ENCODE measurements at regions not wholly inside any gene's neighbourhood (a gene's known extent, or its start where the extent isn't known, plus 50 kb on each side); places are given as distances from the start of the nearest gene placed in this dataset.
"Not testable (repeated sequence)": the region's sequence is repeated elsewhere in the genome, so short reads cannot be mapped to it uniquely, and the experiment has no call there.

DNA sequence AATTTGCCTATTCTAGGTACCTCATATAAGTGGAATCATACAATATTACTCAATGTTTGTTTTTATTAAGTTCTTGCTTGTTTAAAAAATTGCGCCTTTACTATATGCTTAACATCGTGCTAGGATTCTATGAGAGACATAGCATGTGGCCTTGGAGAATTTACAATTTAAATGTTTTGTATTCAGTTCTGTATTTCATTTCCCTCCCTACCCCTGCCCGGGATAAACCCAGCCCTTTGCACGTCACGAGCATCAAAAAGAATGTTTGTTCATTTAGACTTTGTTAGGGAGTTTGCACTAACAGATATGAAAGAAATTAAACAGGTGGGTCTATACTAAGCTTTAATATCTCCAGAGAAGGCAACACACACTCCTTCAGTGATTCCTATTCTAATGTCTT is 75.7 kb downstream of the C18orf54 start:
- no peak for DNase-seq

DNA sequence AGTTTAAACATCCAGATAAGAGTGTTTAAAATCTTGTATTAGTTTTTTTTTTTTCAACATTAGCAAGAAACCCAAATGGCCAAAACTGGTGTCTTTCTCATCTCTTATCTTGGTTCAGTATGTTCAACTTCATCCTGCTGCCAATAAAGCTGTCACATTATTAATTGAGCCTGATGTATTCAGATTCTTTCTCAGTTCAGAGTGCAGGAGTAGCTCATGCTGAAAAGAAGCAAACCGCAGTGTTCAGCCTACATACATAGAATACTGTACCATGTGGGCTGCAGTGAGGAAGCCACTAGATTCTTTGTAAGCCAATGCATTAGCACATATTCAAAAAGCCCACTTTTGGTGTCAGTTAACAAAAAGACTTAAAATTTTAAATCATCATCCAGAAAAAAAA is 76.2 kb downstream of the C18orf54 start:
- DNase-seq, result no peak

DNA sequence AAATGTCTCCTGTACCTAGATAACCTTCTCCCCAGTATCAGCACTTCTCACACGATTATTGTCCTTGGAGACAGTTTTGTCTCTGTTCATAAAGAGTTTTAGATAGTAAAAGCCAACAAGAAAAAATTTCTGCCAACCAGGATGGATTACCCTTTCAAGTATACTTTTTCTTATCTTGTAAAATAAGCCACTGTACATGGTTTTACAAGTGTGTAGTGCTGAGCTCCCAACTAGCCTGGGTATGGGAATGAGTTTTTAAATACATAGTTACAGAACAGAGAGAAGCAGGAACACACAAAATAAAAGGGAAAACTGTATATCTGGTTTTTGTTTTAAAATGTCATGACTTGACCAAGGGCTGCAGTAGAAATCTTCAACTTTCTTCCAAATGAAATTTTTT is 76.7 kb downstream of the C18orf54 start:
- no peak for DNase-seq

DNA sequence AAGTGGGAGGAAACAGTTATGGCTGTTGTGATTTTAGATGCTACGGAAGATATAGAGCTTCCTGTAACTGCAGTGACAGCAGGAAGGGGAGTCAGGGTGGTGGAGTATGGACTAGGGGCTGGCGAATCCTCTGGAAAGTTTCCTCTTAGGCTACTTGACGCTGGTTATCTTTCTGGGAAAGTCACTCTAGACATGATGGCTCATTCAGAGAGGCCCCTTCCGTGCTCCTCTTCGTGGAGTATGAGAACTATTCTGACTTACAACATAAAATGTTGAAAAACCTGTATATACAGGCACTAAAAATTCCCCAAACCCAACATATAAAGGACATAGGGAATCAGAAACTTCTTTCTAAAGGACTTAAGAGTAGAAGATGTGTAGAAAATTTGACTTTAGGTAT is 78.8 kb downstream of the C18orf54 start:
- DNase-seq, result no peak

DNA sequence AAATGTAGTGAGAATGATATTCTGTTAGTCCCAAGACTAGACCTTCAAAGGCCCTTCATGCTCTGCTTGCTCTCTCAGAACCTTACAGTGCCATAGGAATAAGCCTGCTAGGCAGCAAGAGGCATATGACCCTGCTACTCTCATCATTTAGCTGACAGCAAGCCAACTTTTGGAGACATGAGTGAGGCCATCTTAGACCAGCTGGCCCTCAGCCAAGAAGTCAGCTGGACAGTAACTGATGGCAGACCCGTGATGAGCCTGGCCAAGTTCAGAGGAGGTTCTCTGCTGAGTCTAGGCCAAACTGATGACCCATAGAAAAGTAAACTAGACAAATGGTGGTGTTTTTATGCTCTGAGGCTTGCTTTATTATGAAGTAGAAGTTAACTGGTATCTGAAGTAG is 82.6 kb downstream of the C18orf54 start:
- no peak for DNase-seq

DNA sequence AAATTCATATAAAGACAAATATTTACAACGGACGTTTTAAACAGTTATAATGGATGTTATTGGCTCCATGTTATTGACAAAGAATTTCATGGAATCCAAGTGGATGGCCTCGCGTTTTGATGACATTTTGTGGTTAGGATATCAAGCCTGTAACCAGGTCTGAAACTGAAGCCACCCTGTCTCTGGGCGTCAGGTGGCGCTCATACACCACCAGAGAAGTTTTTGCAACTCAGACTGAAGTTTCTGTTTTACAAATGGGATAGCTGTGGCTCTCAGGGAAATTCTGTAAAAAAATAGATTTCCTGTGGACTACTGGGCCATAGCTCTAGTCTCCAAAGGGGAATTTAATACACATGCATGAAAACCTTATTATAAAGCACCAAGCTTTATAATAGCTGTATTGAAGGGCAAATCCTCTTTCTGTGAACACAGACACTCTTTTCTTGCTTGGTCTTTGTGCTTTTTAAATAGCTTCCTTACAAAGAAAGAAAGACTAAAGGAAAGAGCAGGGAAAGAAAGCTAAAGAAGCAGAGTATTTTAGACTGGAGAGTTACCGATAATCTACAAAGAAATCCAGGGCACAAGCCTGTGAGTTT is 86.7 kb downstream of the C18orf54 start:
- DNase-seq, result peak; percentile 53

DNA sequence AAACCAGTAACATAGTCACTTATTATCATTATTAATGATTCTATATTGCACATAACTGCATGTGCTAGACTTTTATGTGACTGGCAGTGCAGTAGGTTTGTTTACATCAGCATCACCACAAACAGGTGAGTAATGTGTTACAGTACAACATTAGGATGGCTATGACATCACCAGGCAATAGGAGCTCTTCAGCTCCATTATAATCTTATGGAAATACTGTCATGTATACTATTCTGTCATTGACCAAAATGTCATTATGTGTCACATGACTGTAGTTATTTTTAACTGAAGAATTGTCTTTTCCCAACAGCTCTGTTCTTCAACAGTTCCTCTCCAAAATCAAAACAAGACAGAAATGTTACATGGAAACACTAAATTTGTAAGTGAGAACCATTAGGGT is 96.3 kb downstream of the C18orf54 start:
- DNase-seq, result no peak

DNA sequence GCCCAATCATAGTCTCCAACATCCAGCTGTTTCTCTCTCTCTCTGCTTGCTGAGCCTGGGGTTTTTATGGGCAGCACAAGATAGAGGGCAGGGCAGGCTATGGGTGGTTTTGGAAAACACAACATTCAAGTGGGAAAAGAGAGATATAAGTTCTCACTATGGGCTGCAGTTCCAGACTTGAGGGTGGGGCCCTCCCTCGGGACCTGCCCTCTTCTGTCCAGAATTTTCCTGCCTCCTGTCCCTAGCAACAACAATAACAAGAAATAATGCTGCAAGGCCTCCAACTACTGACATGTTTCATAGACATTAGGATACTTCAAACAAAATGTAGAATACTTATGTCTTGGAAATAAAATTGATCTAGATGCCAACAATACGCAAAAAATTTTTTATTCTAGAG is 107.8 kb downstream of the C18orf54 start:
- no peak for DNase-seq

DNA sequence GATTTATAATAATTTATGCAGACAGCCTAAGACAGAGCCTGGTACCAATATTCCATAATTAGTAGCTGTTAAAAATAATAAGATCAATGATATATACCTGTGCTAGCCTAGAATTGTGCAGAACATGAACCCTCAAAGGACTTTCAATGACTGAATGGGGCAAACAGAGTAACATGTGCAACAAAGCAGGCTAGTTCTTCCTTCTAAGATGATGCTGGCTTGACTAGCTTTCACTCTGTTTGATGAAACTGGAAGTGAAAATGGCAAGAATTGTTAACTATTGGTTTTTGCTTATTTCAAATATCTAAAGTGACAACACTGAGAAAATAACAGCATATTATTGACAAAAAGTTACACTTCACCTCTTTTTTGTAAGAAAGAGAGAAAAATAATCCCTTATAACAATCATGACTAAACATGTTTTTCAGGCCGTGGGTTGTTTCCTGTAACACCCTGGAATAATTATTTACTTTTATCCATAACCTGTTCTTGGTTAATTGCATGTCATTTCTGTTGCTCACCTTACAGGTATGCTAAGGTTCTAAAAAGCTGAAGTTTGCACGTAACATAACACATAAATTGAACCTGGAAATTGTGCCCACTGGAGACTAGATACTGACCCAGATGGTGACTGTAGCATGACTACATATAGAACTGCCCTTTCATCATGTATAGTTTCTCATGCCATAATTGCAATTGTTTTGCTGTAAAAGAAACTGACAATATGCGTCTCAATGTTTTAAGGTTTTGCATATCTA is 108.7 kb downstream of the C18orf54 start:
- no peak for DNase-seq

DNA sequence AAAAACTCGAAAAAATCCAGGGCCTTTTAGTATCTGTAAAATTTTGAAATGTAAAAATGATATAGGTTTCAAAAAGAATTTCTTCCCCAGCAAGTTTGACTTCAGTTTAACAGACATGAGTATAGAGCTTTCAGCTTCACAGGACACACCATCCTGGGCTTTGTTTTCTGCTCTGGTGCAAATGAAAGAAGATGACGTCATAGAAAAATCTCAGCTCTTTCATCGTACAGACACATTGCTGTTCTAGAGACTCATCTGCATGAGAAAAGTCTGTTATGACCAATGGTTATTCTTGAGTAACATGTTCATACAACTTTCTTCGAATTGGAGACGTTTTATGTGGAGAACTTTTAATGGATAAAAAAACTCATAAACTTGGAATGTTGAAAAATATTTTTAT is 111.7 kb upstream of the DYNAP start:
- no peak for DNase-seq

DNA sequence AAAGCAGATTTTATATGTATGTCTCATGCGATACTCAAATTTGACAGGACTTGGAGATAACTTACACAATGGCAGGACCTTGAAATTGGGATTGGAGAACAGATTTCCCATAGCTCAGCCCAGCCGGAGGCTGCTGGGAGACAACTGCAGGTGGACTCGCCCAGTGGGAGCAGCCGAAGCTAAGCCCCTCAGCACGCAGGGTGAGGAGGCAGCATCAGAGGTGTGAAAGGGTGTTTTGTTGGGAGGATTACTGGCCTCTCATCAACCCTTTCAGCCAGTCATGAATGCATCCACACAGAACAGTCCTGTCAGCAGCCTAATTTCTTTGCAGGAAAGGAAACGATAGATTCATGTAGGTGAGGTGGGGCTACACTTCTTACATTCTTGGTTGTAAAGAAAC is 110.4 kb upstream of the DYNAP start:
- DNase-seq, result no peak

DNA sequence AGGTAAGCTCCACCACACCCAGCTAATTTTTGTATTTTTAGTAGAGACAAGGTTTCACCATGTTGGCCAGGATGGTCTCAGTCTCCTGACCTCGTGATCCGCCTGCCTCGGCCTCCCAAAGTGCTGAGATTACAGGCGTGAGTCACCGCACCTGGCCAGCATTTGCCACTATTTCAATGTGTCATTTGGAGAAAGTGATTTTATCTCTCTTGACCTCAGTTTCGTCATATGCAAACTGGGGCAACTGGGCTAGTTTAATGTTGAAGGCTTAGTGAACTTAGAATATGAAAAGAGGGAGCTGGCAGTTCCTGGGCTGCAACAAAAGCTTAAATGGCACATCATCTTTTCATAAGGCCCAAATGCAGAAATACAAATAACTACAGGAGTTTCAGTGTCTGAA is 88.6 kb upstream of the DYNAP start:
- not testable (repeated sequence) for DNase-seq

DNA sequence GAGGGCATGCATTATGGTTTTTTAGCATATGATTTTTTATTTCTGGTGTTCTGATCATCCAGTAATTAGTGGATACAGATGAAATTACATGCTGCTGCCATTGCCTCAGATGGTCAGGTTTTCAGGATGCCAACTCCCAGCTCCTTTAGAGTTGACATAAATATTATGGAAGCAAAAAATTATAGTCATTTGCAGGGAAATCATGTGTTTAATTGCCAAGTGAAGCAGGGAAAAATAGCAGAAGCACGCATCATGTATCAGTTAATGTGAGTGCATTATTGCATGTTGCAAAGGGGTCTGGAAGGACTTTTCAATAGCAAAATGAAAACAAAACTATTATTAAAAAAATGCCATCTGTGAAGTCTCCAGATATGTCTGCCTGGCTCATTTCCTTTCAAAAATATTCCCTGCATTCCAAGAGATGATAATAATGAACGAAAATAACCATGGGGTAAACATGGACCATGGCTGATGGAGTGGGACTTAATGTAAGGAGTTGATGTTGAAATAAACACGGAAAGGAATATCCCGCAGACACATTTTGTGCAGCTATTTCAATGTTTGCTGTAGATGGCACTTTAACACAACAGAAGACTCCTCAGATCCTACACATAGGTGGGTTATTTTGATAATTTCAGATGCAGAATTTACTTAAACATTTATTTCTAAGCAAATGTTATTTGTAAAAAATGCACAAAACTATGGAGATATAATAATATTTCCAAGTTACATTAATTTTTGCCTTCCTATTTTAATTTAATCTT is 87.7 kb upstream of the DYNAP start:
- DNase-seq, result no peak

DNA sequence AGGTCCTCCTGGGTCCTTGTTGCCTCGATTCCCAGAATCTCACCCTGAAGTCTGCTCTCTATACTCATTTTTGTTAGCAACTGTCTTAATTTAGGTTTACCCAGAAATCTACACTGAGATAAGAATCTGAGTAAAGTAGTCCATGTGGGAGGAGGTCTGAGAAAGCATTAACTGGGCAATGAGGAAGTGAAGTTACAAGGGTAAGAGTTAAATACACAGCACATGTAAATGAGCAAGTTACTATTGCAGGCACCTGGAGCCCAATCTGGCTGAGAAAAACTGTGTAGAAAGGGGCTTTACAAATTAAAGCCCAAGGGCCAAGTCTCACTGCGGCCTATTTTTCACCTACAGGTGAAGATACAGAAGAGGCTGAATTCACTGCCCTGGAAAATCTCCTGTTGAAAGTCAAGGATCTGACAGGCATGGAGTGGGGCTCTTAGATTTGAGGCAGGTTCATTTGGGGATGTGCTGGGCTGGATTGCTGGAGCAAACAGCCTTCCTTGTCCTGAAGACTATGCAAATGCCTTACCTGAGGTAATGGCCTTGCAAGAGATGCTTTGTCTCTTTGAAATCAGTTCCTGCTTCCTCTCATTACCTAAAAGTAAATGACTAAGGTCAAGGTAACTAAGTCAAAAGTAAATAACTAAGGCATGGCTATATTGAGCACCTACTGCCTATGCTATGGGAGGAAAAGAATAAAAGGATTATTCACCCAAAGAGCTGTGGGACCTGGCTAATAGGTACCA is 84.4 kb upstream of the DYNAP start:
- no peak for DNase-seq

DNA sequence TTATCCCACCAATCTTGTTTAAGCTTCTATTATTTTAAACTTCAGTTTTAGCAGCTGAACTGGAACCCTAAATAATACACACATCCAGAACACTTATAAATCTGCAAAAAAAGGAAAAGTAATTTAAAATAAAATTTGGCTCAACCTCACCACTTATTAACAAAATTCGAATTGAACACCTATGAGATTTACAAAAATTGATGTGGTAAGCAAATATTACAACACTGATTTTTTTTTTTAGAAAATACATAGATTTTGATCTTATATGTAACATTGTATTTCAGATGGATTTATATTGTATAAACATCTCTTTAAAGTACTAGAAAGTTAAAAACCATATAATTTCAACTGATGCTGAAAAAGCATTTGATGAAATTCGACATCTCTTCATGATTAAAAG is 81.3 kb upstream of the DYNAP start:
- no peak for DNase-seq

DNA sequence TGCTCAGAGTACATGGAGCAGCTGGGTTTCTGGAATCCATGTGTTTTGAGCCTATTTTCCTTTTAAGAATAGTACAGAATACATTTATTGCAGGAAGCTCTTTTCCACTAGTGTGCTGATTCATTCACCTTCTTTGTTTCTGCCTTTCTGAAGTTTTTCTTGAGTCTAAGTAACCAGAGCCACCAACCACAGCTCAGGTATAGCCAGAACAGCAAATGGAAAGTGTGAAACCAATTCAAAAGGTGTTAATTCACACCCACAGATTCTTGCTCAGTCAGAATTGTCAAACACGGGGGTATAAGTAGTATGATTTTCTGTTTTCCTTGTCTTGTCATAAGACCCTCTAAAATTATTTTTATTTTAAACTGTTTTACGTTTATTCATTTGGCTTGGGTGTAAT is 75.9 kb upstream of the DYNAP start:
- DNase-seq, result no peak

DNA sequence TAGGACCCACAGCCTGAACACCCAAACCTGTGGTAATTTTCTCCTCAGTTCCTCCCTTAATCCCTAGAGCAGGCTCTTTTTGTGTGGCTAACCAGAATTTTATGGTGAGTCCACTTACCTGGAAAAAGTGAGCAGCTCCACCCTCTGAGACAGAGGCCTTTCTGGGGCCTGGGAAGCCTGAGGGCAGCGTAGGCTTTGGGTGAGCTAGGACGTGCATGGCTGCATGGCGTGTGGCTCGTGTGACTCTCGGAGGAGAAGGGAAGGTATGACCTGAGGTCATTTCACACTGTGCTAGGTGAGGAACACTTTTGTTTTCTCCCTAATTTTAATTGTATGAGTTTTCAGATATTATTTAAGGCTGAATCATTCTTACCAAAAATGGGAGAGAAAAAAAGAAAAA is 73.5 kb upstream of the DYNAP start:
- no peak for DNase-seq

DNA sequence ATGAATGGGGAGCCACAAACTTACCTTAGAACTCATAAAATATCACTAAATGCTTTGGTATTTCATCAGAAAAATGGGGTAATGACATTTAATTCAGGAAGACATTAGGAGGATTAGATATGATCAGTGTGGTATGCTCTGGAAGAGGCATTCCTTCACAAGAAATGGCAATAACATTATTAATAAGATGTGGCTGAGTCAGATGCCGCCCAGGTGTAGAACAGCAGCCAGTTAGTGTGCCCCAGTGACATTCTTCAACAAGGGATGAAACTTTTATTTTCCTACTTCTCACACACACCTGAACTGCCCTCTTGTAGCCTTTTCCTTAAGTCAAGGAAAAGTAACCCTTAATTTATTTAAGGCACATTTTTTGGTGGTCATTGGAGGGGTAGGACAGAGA is 69.2 kb upstream of the DYNAP start:
- no peak for DNase-seq

DNA sequence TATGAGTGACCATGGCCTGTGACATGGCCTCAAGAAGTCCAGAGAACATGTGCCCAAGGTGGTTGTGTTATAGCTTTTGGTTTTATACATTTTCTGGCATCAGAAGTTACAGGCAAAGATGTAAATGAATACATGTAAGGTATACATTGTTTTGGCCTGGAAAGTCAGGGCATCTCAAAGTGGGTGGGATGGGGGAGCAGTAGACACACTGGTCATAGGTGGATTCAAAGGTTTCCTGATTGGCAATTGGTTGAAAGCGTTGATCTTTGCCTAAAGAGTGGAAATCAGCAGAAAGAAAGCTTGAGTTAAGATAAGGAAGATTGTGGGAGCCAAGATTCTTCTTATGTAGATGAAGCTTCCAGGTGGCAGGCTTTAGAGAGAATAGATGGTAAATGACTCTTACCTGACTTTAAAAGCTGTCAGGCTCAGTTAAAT is 62.1 kb upstream of the DYNAP start:
- DNase-seq, result no peak

DNA sequence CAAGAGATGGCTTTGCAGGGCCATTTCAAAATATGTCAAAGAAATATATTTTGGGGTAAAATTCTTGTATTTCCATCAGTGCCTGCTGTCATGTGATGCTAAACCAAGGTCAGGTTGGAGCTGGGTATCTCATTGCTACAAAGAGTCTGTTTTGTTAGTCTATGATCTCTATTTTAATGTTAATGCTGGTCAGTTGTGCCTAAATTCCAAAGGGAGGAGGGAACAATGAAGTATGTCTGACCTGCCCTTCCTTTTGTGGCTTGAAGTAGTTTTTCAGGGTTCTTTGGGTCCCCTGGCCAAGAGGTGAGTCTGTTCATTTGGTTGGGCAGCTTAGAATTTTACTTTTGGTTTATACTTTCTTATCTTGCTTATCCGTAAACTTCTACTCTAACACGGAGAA is 61.6 kb upstream of the DYNAP start:
- no peak for DNase-seq

DNA sequence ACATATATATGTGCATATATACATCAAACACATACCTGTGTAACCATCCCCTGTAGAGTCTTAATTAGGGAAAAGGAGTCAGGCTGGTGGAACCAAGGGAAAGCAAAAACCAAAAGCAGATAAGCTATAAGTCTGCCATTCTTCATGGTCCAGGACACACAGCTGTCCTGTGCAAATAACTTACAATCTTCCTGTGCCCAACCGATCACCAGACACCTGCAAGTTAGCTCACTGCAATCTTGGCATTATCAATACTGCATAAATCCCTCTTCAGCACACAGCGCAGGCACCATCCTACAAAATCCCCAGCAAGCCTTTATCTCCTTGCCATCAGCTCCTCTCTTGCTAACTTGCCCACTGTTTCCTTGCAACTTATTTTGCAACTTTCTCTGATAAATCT is 60.8 kb upstream of the DYNAP start:
- no peak for DNase-seq

DNA sequence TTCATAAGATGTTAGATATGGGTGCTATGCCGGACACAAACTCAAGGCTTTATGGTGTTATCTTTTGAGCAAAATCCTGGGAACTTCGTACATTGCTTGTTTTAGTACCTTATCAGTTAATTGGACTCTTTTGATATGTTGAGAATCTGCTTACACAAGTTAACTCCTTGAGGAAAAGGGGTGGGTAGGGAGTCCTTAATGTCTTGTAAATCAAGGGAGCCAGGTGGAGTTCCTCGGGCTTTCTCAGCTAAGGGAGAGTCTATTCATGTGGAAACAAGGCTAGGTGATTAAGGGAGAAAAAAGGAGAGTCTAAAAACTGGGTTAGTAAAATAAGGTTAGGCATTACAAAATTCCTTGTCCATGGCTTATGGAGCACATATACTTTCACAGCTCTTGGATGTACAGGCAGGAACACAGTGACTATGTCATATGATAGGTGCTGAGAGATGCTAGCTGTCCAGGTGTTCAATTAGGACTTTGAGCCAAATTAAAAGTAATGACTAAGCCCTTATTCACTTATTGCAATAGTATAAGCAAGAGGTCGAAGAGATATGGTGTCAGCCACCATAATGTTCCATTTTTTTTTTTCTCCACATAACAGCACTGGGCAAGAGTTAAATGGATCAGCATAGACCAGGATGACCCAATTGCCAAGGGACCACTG is 59.5 kb upstream of the DYNAP start:
- DNase-seq, result no peak

DNA sequence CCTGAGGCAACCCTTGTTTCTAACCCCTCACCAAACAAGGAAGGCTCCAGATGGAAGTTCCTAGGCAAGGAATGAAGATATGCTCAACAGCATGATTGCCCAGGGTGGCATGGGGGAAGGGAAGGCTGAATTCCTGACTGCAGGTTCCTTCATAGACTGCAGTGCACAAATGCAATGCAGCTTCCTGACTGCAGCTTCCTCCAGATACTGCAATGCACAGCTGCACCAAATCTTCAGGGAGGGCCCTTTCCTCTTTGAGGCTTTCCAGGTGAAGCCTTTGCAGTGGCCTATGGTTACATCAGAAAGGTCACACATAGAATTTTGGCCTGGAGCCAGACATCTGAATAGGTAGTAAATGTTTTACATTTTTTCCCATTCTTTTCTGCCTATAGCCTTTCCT is 58.8 kb upstream of the DYNAP start:
- DNase-seq, result no peak

Data from left hindlimb (tissue), 1 donor.